HG03342 (cell line): ENCODE measurements at regions not wholly inside any gene's neighbourhood (a gene's known extent, or its start where the extent isn't known, plus 50 kb on each side); places are given as distances from the start of the nearest gene placed in this dataset.

Source experiments
- ATAC-seq: cut with Tn5 transposase; IDR thresholded peaks from one replicate; pipeline ENCODE4 v1.9.1; 2021; ENCODE audit warnings: mild to moderate bottlenecking, moderate library complexity; ENCODE audit not compliant: unreplicated experiment

DNA sequence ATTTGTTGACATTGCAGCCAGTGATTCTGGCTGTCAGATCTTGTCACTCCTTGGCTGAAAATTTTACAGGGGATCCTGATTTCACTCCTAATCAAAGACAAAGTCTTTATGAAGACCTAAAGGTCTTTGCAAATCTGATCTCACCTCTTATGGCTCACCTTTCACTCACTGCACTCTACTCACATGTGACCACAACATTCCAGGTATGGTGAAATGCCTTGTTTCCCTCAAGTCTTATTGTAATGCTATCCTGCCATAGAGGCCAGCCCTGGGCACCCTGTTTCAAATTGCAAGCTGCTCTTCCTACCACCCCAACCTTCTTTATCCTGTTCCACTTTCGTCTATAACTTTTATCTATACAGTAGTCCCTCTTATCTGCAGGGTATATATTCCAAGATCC lies 200.1 kb downstream of the NDFIP2 start:
- no peak for ATAC-seq

DNA sequence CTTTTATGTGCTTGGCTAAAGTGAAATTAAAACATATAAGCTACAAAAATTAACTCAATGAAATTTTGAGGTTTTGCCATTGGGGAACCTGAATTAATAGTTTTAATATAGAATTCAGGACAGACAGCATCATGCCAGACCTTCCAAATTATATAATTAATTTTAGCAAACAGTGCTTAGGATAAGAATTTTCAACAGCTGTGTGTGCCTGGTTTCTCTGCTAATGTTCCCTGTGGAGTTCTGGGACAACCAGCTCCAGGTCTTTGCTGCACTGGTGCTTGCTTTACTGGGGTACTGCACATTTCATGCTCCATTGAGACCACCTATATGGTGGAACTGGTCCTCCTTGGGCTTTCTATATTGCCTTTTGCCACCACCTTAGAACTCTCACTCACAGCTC lies 199.5 kb downstream of the NDFIP2 start:
- ATAC-seq = no peak

DNA sequence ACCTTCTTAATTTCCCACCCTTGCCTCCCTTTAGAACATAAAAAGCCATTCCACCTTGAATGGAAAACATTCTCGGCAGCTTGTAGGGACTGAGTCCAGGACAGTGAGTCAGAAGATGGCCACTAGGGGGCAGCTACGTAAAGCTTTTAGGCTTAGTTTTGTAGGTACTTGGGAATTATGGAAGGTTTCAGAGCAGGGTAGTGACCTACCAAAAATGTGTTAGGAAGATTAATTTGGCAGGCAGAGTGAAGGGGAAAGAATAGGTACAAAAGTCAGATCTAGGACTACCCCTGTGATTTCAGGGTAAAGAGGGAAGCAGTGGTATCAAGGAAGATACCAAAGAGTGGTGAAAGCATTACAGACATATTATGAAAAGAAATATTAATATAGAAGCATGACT lies 198.4 kb downstream of the NDFIP2 start:
- ATAC-seq = peak; percentile 76

DNA sequence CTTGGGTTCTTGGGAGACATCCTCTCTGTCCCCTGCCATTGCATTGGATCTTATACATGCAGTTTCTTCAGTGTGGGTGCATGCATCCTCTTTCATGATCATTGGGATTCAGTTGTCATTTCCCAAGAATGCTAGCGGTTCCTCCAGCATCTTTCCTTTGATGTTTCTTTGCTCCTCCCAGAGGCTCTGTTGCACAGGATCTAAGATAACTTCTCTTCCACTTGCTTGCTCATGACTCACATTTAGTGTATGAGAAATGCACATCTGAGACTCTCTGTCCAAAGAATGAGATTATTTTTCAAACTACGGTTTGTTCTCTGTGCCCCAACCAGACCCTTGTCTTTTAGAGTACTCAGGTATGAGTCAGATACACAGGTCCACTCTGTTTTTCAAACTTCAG lies 197.1 kb downstream of the NDFIP2 start:
- no peak for ATAC-seq

DNA sequence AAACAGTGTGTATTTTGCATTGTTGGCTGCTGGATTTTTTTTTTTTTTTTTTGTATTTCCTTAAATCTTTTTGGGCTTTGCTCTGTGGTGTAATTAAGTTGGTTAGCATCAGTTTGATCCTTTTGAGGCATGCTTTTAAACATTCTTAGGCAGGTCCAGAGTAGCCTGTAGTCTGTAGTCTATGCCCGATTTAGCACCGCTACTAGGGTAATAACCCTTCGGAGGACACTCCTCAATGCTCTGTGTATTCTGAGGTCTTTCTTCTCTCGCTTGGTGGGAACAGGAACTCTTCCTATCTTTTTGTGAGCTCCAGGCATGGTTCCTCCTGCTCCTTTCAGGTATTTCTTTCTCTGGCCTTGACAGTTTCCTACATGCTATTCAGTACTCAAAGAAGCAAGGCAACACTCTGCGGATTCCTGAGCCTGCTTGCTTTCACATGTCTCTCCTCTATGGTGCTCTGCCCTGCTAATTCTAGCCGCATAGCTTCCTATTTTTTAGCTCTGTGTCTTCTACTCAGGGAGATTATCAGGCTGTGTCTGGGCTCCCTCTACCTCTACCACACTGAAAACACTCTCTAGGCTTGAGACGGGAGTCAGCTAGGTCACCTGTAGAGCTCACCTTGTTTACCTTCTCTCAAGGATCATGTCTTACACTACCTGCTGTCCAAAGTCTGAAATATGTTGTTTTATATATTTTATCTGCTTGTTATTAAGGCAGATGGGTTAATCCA lies 195.1 kb downstream of the NDFIP2 start:
- no peak for ATAC-seq

DNA sequence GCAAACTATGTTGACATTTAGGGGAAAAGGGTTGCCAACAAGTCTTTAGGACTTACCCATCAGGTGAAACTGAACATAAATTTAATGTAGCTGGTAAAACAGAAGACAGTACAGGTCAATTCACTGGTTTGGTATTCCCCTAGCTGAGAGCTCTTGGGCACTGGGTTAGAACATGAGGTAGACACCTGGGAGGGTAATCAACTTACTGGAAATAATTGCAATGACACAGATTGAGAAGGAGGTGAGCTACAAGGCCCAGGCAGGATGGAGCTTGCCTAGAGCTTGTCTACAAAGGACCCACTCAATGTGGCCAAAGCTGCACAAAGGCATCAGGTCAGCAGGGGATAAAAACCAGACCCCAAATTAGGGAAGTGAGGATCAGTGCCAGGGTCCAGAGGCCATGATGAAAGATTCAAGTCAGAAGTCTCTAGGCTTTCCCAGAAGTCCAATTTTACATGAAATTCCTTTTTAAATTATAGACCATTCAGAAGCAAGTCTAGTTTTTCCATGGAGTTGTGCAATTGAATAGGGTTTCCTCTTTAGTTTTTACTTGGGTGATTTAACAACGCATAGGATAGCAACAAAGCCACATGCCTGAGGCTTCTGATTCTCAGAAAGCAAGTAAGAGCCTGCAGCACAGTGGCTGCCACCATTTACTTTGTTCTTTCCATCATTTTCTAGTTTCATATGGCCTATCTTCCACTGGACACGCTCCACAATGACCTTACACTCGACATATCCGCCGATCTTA lies 194.0 kb downstream of the NDFIP2 start:
- ATAC-seq = no peak

DNA sequence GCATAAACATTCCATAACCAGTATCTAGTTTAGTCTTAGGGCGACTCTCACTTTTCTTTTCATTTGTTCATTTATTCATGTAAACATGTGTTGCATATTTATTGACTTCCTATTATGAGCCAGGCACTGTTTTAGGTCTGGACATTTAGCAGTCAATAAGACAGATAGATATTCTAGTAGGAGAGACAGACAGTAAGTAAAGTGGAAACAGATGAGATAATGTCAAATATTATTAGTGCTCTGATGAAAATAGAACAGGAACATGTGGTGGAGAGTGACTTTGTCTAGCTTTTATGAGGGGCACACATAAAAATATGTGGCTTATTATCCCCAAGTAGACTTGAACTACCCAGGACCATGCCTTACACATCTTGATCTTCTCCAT lies 193.0 kb downstream of the NDFIP2 start:
- no peak for ATAC-seq

DNA sequence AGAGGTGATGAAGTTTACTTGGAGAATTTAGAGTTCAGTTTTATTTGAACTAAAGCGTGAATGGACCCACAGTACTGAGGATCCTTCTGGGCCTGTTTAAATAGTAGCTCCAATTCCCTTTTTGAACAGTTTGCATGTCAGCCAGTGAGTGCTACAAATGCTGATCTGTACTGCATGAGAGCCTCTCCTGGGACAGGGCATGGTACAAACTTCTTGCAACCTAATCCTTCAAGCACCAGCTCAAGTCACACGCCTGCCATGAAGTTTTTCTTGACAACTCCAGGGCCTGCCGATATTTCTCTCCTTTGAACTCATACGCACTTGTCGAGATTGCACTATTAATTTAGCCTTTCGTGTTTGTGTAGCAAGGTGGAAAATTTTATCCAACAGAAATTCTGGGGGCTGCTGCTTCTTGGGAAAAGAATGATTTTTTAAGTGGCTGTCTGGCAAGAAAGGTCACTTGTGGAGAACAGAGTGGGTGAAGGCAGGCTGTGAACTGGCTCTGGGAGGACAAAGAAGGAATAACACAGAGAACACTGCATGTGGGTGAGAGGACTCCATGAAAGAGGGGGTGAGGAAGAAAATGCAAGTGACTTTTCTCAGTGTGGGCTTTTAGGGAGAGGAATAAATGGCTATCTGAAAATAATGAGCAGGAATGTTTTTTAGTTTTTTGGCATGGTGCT lies 192.5 kb downstream of the NDFIP2 start:
- ATAC-seq = no peak

DNA sequence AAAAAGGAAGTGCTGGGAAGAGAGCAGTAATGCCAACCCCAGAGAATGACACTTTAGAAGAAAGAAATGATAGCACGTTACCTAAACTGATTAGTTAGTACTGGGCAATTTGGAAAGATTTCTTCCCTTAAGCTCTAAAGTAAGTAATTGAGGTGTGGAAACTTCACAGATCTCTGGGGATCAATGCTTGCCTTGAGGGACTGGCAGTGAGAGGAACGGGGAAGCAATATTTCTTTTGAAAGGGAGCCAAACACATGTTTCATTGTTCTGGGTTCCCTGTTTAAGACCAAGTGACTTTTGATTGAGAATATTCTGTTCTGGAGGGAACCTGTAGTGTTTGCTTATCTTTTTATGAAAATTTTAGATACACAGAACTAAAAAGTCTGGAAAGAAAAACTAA lies 190.5 kb downstream of the NDFIP2 start:
- ATAC-seq = no peak

DNA sequence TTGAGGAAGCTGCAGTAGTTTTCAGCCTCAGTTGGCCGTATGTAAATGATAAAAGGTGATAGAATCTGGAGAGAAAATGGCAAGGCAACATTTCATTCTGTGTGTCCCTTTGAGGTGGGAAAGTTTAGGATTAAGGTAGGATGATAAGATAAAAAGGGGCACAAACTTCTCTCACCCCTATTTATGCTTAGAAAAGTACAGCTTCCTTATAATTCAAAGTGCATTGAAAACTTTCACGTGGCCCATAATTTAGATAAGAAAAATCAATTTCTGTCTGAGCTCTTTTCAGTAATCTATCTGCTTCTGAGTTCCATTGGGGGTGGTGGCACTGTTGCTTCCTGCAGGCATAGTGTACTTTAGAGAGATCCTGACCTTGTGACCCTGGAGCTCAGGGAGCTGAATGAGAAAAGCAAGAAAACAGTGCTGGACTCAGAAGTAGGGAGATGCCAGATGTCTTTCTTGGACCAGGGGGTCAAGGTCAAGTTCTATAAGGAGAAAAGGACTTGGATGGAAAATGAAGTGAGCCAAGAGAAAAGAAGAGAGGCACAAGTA lies 187.3 kb downstream of the NDFIP2 start:
- no peak for ATAC-seq

DNA sequence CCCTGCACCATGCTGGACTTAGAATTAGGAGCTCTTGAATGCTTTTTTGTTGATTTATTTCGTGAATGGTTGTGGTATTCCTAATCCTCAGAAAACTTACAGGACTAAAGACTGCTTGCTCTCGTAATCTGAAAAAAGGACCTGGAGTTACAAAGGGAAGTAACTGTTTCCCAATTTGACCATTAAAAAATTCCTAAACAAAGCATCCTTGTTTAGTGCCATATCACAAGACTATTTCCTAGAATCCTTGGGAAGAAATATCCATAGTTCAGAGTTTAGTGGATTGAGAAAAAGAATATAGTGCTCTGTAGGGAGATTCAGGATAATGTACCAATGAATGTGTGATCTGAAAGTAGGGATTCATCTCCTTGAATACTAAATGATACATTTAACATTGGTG lies 186.8 kb downstream of the NDFIP2 start:
- no peak for ATAC-seq

DNA sequence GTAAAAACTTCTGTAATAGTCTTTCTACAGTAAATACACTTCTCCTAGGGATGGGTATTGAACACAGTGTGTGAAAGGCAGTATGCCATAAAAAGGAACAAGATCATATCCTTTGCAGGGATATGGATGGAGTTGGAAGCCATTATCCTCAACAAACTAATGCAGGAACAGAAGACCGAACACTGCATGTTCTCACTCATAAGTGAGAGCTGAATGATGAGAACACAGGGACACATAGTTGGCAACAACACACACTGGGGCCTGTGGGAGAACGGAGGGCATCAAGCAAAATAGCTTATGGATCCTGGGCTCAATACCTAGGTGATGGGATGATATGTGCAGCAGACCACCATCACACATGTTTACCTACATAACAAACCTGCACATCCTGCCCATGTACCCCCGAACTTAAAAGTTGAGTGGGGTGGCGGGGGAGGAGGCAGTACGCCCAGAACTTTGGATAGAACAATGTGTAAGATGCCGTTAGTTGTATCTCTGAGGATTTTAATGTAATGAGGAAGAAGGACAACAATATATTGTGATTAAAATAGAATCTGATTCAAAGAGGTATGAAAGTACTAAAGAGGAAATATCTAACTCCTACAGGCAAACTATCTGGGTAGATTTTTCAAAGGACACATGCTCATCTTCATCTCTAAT lies 183.2 kb downstream of the NDFIP2 start:
- no peak for ATAC-seq

DNA sequence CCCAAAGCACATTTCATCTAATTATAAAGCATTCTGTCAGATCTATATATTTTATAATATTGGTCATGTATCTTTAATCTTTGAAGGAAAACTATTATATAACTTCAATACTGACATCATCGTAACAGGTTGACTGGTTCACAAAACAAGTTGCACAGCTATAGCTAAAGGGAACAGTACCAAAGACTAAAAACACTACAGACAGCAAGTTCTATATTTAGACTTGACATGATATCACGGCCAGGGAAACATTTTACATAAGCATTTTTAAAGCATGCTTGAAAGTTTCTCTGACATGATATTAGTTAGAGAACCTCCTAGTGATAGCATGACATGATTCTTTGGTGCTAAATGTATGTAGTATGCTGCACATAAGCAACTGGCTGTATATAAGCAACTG lies 182.5 kb downstream of the NDFIP2 start:
- no peak for ATAC-seq

DNA sequence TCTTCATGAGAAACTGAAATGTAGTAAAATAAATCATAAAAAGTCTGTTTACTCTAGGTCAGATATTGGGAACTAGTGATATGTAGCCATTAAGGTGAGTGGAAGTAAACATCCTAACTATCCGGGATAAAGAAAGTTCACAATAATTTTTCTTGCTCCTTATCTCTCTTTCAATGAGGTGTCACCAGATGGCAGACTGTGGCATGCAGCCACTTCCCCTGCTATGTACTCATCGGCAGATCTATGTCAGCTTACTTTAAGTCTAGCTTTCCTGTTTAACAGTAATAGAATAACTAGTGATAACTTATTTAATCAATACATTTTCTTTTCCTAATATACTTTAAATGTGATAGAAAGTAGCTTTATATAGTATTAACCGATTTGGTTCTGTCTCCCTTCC lies 181.9 kb downstream of the NDFIP2 start:
- ATAC-seq = no peak

DNA sequence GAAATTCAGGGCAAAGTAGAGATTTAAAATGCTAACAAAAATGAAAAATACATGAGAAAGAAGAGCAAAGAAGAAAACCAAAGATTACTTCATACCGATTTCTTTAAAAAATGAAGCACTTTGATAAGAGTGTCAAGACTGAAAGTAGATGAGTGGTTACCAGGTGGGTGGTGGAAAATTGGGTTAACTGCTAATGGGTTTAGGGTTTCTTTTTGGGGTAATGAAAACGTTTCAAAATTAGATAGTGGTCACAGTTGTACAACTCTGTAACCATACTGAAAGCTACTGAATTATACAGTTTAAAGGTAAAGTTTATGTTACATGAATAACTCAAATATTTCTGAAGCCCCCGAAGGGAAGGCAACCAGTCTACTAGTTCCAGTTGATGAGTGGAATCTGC lies 179.4 kb downstream of the NDFIP2 start:
- ATAC-seq = no peak

DNA sequence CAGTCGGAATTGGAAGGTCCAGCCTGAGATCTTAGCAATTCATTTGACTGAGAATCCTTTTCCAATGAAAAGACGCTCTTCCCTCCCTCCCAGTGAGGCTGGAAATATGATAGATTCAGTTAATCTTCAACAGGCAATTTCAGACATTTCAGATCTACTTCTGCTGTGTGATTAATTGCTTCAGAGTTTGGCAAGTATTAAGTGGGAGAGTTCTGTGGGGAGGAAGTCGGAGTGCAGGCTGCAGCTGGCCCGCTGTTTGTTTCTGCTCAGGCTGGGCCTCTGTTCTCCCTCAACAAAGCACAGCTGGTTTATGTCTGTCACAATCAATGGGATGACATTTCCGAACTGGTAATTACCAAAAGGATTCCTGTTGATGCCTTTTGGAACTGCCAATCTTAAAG lies 178.2 kb downstream of the NDFIP2 start:
- no peak for ATAC-seq

DNA sequence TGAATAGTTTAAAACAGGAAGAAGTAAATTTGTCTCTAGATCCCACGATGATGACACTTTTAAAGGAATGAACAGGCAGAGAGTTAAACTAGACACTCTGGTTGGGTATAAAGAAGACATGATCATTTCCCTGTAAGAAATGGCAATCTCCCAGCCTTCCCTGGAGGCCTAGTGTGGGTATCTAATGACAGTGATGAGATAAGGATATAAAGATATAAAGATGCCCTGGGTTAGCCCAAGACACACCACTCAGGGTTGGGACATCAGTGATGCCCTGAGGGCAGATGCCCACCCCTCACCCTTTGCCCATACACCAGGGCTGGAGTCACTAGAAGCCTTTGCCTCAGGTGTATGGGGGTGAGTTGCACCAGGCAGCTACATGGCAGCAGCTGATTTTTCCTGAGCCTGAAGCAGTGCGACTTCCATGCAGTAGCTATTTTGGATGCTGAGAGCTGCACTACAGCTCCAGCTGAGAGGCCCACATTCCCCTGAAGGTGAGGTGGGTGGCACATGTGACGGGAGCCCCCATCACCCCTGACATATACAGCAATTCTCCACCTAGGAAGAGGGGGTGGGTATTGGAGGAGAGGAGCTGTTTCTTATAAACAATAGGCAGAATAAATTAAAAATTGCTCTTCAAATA lies 177.5 kb downstream of the NDFIP2 start:
- ATAC-seq = no peak

DNA sequence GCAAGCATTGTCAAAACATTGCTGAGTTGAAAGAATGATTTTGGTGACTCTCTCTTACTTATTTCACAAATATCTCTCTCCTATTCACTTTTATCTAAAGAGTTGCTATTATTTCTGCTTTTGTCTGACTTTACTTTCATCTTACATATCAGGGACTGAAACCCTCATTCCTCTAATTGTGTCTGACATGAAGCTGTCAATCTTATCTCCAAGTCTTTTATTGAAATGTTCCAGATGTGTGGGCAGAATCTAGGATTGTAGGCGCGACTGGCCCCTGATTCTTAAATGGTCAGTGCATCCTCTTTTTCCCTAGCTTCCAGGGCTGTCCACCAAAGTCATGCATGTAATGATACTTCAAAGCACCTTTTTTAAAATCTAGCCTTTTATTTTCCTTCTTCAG lies 174.6 kb downstream of the NDFIP2 start:
- no peak for ATAC-seq

DNA sequence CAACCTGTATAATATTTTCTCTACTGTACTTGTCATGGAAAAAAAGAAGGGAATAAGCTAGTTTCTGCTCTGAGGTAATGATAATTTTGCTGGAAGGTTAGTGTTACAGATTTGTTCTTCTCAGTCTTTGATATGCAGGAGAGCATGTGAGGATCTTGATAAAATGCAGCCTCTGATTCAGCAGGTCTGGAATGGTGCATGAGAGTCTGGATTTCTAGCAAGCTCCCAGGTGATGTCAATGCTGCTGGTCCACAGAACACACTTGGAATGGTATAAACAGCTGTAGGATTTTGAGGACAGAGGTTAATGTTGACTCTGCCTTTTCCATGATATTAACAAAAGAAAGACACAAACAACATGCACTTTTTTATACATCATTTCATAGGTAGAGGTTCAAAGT lies 173.6 kb downstream of the NDFIP2 start:
- ATAC-seq = no peak

DNA sequence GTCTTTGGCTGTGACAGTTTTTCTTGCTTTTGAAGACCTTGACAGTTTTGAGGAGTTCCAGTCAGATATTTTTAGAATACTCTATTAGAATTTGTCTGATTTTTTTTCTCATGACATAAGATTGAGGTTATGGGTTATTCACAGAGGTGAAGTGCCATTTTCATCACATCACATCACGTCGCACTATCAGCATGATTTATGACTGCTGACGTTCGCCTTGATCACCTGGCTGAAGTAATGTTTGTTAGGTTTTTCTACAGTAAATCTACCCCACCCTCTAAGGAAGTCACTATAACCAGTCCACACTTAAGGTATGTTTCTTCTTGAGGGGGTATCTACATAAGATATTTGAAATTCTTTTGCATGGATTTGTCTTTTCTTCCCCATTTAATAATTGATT lies 169.7 kb downstream of the NDFIP2 start:
- no peak for ATAC-seq

DNA sequence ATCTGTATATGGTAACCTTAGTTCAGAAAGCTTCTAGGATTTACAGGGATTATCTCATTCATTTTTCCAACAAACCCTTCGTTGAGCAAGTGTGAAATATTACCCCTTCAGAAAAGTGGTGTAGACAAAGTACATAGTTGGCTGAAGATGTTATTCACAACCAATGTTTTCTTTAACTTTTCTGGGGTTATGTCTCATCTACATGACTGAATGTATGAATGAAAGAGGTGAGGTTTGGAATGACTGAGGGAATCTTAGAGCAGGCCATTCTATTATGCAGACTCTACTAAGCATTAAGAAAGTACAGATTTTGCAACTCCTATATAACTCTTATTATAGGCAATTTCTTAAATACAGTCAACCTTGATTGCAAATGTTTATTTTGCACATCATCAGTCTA lies 167.2 kb downstream of the NDFIP2 start:
- no peak for ATAC-seq
